ENCODE measurements at regions not wholly inside any gene's neighbourhood (a gene's known extent, or its start where the extent isn't known, plus 50 kb on each side); places are given as distances from the start of the nearest gene placed in this dataset.

- DNase-seq: no peak
These were observed 397.7 kb downstream of the RFPL4B start for GRCh38 chr6:112744827-112745226.

- DNase-seq: no peak
These were observed 398.6 kb downstream of the RFPL4B start for GRCh38 chr6:112745765-112746164.

- DNase-seq: no peak
These were observed 402.5 kb downstream of the RFPL4B start for GRCh38 chr6:112749673-112750072.

- DNase-seq: no peak
These were observed 405.2 kb downstream of the RFPL4B start for GRCh38 chr6:112752305-112752704.

- DNase-seq: no peak
These were observed 405.7 kb downstream of the RFPL4B start for GRCh38 chr6:112752791-112753190.

- no peak for DNase-seq
These were observed 413.7 kb downstream of the RFPL4B start for GRCh38 chr6:112760831-112761230.

- no peak for DNase-seq
These were observed 414.6 kb downstream of the RFPL4B start for GRCh38 chr6:112761740-112762139.

GRCh38 chr6:112764377-112764776 is 417.2 kb downstream of the RFPL4B start:
- DNase-seq: no peak

- no peak for DNase-seq
These were observed 423.2 kb downstream of the RFPL4B start for GRCh38 chr6:112770308-112770707.

GRCh38 chr6:112773187-112773586 is 426.1 kb downstream of the RFPL4B start:
- no peak for DNase-seq

GRCh38 chr6:112774319-112774718 is 427.2 kb downstream of the RFPL4B start:
- no peak for DNase-seq

- no peak for DNase-seq
These were observed 433.5 kb downstream of the RFPL4B start for GRCh38 chr6:112780498-112781096.

GRCh38 chr6:112781241-112781640 is 434.1 kb downstream of the RFPL4B start:
- DNase-seq: no peak

GRCh38 chr6:112785408-112785807 is 438.3 kb downstream of the RFPL4B start:
- DNase-seq: no peak

- no peak for DNase-seq
These were observed 439.7 kb downstream of the RFPL4B start for GRCh38 chr6:112786801-112787200.

GRCh38 chr6:112787371-112787770 is 440.2 kb downstream of the RFPL4B start:
- no peak for DNase-seq

- DNase-seq: no peak
These were observed 448.2 kb downstream of the RFPL4B start for GRCh38 chr6:112795316-112795715.

- no peak for DNase-seq
These were observed 449.6 kb downstream of the RFPL4B start for GRCh38 chr6:112796712-112797111.

- no peak for DNase-seq
These were observed 452.8 kb downstream of the RFPL4B start for GRCh38 chr6:112799889-112800288.

GRCh38 chr6:112800439-112800838 is 453.3 kb downstream of the RFPL4B start:
- no peak for DNase-seq

GRCh38 chr6:112800916-112801315 is 453.8 kb downstream of the RFPL4B start:
- no peak for DNase-seq

- DNase-seq: no peak
These were observed 454.4 kb downstream of the RFPL4B start for GRCh38 chr6:112801468-112802080.

GRCh38 chr6:112802144-112802543 is 455.0 kb downstream of the RFPL4B start:
- no peak for DNase-seq

- no peak for DNase-seq
These were observed 457.7 kb downstream of the RFPL4B start for GRCh38 chr6:112804638-112805330.
